ENCODE measurements at regions not wholly inside any gene's neighbourhood (a gene's known extent, or its start where the extent isn't known, plus 50 kb on each side); places are given as distances from the start of the nearest gene placed in this dataset.

GRCh38 chr5:96595300-96596090 lies 66.7 kb upstream of the CAST start:
- no peak for DNase-seq

DNA sequence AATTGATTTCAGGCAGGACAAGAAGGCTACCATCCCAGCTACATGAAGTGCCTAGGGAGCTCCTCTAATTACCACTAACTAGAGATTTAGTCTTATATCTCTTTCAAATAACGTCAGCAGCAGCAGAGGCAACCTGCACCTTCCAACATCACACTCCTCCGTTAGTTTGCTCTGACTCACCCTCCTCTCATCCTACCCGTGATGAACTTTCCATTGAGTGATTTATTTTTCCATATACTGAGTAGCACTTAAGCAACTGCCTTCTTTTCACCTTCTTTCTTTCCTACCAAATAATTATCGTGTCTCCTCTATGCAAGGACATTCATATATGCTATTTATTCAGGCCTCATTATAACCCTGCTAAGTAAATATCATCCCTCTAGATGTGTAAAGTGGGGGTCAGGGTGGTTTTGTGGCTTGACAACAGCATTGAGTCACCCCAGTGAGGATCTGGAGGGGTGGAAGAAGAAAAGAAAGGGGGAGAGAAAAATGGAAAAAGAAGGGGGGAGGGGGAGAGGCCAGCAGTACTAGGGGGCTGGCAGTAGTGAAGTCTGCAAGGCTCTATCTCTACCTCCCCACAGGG lies 64.6 kb upstream of the CAST start:
- DNase-seq, result no peak

GRCh38 chr5:96601200-96601599 lies 61.0 kb upstream of the CAST start:
- no peak for DNase-seq

DNA sequence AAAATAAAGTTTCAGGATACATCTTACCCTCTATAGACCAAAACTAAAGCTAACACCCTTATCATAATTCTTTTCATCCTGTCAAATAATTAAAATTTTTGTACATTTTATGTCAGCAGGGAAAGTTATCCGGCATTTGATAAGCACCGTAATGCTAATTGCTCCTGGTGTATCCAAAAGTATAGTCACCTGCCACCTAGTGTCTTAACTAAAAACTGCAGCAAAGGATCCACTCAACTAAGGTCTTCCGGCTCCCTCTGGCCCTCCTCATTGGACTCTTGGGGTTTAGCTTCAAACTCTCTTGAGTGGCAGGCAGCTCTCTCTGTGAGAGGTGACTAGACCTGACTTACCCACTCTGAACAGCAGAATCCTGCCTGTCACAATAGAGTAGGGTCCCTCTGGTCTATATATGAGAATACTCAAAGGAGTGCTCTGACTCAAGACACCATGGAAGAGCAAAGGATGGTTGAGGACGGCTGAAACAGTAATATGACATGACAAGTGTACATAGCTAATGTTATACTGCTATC lies 60.4 kb upstream of the CAST start:
- peak; percentile 44 to 46 for DNase-seq

DNA sequence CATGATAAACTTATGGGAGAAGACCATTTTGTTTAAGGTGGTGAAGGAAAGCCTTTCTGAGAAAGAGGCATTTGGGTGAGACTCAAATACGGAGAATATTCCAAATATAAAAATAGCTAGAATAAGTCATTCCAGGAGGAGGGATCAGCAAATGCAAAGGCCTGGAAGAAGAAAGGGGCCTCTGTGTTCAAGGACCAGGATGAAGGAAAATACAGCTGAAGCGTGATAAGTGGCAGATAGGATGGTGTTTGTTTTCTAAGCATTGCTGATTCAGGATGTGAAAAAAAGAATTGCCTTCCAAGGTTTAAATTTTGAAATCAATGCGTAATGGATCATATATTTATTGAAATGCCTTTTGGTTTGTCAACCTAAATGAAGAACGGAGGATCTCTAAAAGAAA lies 59.4 kb upstream of the CAST start:
- no peak for DNase-seq

- DNase-seq, result no peak
Observed at GRCh38 chr5:96605144-96605837, 56.9 kb upstream of the CAST start.

DNA sequence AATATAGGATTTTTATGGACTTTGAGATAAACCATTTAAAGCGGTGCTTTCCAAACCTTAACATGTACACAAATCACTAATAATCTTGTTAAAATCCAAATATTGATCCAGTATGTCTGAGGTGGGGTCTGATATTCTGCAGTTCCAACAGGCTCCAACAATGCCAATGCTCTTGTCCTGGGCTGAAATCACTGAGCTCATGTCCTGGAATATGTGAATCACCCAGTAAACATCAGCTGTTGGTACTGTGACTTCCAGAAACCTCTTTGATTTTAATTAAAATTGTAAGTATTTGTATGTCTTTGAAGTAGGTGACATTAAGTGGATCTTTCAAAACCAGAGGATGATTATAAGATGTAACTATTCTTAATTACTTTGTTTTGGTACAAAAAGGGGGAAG lies 52.8 kb upstream of the CAST start:
- no peak for DNase-seq

DNA sequence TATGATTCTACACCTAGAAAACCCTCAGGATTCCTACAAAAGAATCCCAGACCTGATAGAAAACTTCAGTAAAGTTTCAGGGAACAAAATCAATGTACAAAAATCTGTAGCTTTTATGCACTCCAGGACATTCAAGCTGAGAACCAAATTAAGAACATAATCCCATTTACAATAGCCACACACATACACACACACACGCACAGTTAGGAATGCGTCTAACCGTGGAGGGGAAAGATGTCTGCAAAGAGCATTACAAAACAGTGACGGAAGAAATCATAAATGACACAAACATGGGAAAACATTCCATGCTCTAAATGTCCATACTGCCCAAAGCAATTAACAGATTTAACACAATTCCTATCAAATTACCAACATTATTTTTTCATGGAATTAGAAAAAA lies 51.4 kb upstream of the CAST start:
- DNase-seq, result no peak

GRCh38 chr5:96611946-96612345 lies 50.2 kb upstream of the CAST start:
- DNase-seq, result no peak
